ENCODE measurements at regions not wholly inside any gene's neighbourhood (a gene's known extent, or its start where the extent isn't known, plus 50 kb on each side); places are given as distances from the start of the nearest gene placed in this dataset.

DNA sequence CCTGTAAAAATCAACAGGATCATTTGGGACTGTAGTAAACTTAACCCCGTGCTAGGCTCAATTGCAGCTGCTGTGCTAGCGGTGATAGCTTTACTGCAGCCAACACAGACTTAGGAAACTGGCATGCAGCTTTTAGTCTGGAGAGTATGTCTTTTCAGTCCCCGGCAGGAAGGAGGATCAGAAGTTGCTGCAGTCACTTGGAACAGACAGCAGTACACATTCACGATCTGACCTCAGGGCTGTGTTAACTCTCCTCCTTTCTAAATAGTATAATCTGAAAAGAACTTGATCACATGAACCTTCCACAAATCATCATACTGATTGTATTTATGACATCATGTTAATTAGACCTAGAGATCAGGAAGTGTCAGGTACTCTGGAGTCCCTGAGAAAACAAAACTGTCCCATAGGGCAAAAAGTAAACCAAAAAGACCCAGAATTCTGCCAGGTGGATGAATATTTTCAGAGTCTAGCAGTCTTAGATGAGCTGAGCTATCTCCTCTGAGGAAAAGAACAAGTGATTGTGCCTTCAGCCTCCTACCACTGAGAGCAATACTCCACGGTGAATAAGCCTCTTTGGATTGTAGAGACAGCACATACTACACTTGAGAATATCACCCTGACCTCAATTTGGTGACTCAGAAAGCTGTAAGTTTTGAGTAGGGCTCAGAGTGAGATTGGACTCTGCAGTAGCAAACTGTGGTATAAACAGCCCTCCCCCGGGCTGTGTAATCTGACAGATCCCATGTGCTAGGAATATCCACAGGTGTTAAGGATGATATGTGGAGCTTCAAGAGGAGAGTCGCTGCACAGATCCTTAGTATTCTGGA lies 181.0 kb upstream of the GPR12 start:
- no peak for TF ChIP-seq CTCF (IDR thresholded peaks at IDR 0.05; ENCODE audit: insufficient read depth, low read length, poor library complexity, severe bottlenecking)
- H3K36me3 ChIP-seq (ENCODE audit: control insufficient read depth, insufficient read depth, low read length) = no peaks in the 10 kb centered on the region
- DNase-seq (ENCODE audit: low read depth) = no peak
- H3K27me3 ChIP-seq (ENCODE audit: control insufficient read depth, insufficient read depth, low read length) = no peaks in the 10 kb centered on the region
- H3K4me3 ChIP-seq (ENCODE audit: low read depth, low read length) = no peak overlapping the region

DNA sequence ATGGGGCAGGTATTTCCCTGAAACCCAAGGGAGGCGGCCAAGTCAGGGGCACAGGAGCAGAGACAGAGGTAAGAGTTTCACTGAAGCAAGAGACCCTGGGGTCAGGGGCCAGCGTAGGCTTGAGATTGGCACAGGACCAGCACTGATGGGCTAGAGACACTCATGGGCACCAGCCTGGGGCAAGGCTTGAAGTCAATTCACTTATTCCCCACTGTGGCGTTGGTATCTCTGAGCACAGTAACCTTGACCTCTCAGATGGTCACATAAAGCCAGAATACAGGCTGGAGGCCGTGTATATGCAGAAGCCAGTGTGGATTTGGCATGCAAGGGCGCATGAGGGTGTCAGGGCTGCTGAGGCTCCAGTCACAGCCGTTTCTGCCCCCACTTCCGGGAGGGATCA lies 173.5 kb upstream of the GPR12 start:
- Histone ChIP-seq H3K36me3 (ENCODE audit: control insufficient read depth, insufficient read depth, low read length) (no peaks in the 10 kb centered on the region), H3K27me3 (ENCODE audit: control insufficient read depth, insufficient read depth, low read length) (no peaks in the 10 kb centered on the region), H3K4me3 (ENCODE audit: low read depth, low read length) (no peak overlapping the region)
- no peak for TF ChIP-seq CTCF (IDR thresholded peaks at IDR 0.05; ENCODE audit: insufficient read depth, low read length, poor library complexity, severe bottlenecking)
- no peak for DNase-seq (ENCODE audit: low read depth)

- Histone ChIP-seq H3K4me3 (ENCODE audit: low read depth, low read length) (no peak overlapping the region), H3K27me3 (ENCODE audit: control insufficient read depth, insufficient read depth, low read length) (no peaks in the 10 kb centered on the region), H3K36me3 (ENCODE audit: control insufficient read depth, insufficient read depth, low read length) (no peaks in the 10 kb centered on the region)
- DNase-seq (ENCODE audit: low read depth) = no peak
- TF ChIP-seq CTCF (IDR thresholded peaks at IDR 0.05; ENCODE audit: insufficient read depth, low read length, poor library complexity, severe bottlenecking) = no peak
Measured at GRCh38 chr13:26932465-26932864, 171.9 kb upstream of the GPR12 start.

GRCh38 chr13:26929971-26930730 lies 169.6 kb upstream of the GPR12 start:
- Histone ChIP-seq H3K27me3 (ENCODE audit: control insufficient read depth, insufficient read depth, low read length) (peaks cover 3% of the 10 kb centered on the region), H3K36me3 (ENCODE audit: control insufficient read depth, insufficient read depth, low read length) (no peaks in the 10 kb centered on the region), H3K4me3 (ENCODE audit: low read depth, low read length) (no peak overlapping the region)
- DNase-seq (ENCODE audit: low read depth) = no peak
- TF ChIP-seq CTCF (IDR thresholded peaks at IDR 0.05; ENCODE audit: insufficient read depth, low read length, poor library complexity, severe bottlenecking) = peak; percentile 94

- Histone ChIP-seq H3K4me3 (ENCODE audit: low read depth, low read length) (no peak overlapping the region), H3K27me3 (ENCODE audit: control insufficient read depth, insufficient read depth, low read length) (peaks cover 6% of the 10 kb centered on the region), H3K36me3 (ENCODE audit: control insufficient read depth, insufficient read depth, low read length) (no peaks in the 10 kb centered on the region)
- DNase-seq (ENCODE audit: low read depth) = no peak
- TF ChIP-seq CTCF (IDR thresholded peaks at IDR 0.05; ENCODE audit: insufficient read depth, low read length, poor library complexity, severe bottlenecking) = no peak
Measured at GRCh38 chr13:26927511-26927910, 166.9 kb upstream of the GPR12 start.
